ENCODE measurements at regions not wholly inside any gene's neighbourhood (a gene's known extent, or its start where the extent isn't known, plus 50 kb on each side); places are given as distances from the start of the nearest gene placed in this dataset.

GRCh38 chr5:114565139-114565538 lies 203.3 kb downstream of the KCNN2 start:
- Mint-ChIP-seq H3K4me3 (no peak overlapping the region), H3K4me1 (ENCODE audit: unreplicated experiment) (no peaks in the 10 kb centered on the region), H3K27me3 (peaks cover 3% of the 10 kb centered on the region), H3K9me3 (peaks cover 4% of the 10 kb centered on the region), H3K36me3 (no peaks in the 10 kb centered on the region), H3K27ac (no peak overlapping the region)
- no peak for TF ChIP-seq CTCF (conservative IDR thresholded peaks at IDR 0.05)
- no peak for DNase-seq (ENCODE audit: extremely low spot score, unreplicated experiment)

- no peaks in the 10 kb centered on the region for H3K36me3 Mint-ChIP-seq
- no peak for TF ChIP-seq CTCF (conservative IDR thresholded peaks at IDR 0.05)
- peaks cover 4% of the 10 kb centered on the region for H3K9me3 Mint-ChIP-seq
- H3K4me1 Mint-ChIP-seq (ENCODE audit: unreplicated experiment): no peaks in the 10 kb centered on the region
- no peak overlapping the region for H3K27ac Mint-ChIP-seq
- no peak for DNase-seq (ENCODE audit: extremely low spot score, unreplicated experiment)
- H3K4me3 Mint-ChIP-seq: no peak overlapping the region
- peaks cover 3% of the 10 kb centered on the region for H3K27me3 Mint-ChIP-seq
Measured at GRCh38 chr5:114561415-114561814, 199.5 kb downstream of the KCNN2 start.
